ENCODE measurements at regions not wholly inside any gene's neighbourhood (a gene's known extent, or its start where the extent isn't known, plus 50 kb on each side); places are given as distances from the start of the nearest gene placed in this dataset.

- in situ Hi-C loops (cut with MboI; ENCODE audit: low sequenced_read_pairs), result no loop called here
Measured at GRCh38 chr5:53326424-53327153, 153.8 kb upstream of the FST start.

GRCh38 chr5:53327811-53328334 lies 152.6 kb upstream of the FST start:
- in situ Hi-C loops (cut with MboI; ENCODE audit: low sequenced_read_pairs), result no loop called here

- in situ Hi-C loops (cut with MboI; ENCODE audit: low sequenced_read_pairs), result no loop called here
Measured at GRCh38 chr5:53330491-53330890, 149.9 kb upstream of the FST start.

GRCh38 chr5:53331463-53331862 lies 149.0 kb upstream of the FST start:
- in situ Hi-C loops (cut with MboI; ENCODE audit: low sequenced_read_pairs), result no loop called here

GRCh38 chr5:53333160-53333559 lies 147.3 kb upstream of the FST start:
- in situ Hi-C loops (cut with MboI; ENCODE audit: low sequenced_read_pairs), result no loop called here

- in situ Hi-C loops (cut with MboI; ENCODE audit: low sequenced_read_pairs), result no loop called here
Measured at GRCh38 chr5:53334431-53334941, 145.9 kb upstream of the FST start.

GRCh38 chr5:53335115-53335514 lies 145.3 kb upstream of the FST start:
- in situ Hi-C loops (cut with MboI; ENCODE audit: low sequenced_read_pairs), result no loop called here

- in situ Hi-C loops (cut with MboI; ENCODE audit: low sequenced_read_pairs), result no loop called here
Measured at GRCh38 chr5:53337827-53338226, 142.6 kb upstream of the FST start.

GRCh38 chr5:53338971-53339370 lies 141.5 kb upstream of the FST start:
- in situ Hi-C loops (cut with MboI; ENCODE audit: low sequenced_read_pairs), result no loop called here

GRCh38 chr5:53339962-53340540 lies 140.4 kb upstream of the FST start:
- in situ Hi-C loops (cut with MboI; ENCODE audit: low sequenced_read_pairs), result no loop called here

- in situ Hi-C loops (cut with MboI; ENCODE audit: low sequenced_read_pairs), result no loop called here
Measured at GRCh38 chr5:53340956-53341750, 139.3 kb upstream of the FST start.

- in situ Hi-C loops (cut with MboI; ENCODE audit: low sequenced_read_pairs), result no loop called here
Measured at GRCh38 chr5:53342236-53342635, 138.2 kb upstream of the FST start.

GRCh38 chr5:53343187-53343586 lies 137.2 kb upstream of the FST start:
- in situ Hi-C loops (cut with MboI; ENCODE audit: low sequenced_read_pairs), result no loop called here

GRCh38 chr5:53350368-53350767 lies 130.1 kb upstream of the FST start:
- in situ Hi-C loops (cut with MboI; ENCODE audit: low sequenced_read_pairs), result no loop called here

GRCh38 chr5:53350991-53351770 lies 129.2 kb upstream of the FST start:
- in situ Hi-C loops (cut with MboI; ENCODE audit: low sequenced_read_pairs), result no loop called here

- in situ Hi-C loops (cut with MboI; ENCODE audit: low sequenced_read_pairs), result no loop called here
Measured at GRCh38 chr5:53355316-53355715, 125.1 kb upstream of the FST start.

- in situ Hi-C loops (cut with MboI; ENCODE audit: low sequenced_read_pairs), result no loop called here
Measured at GRCh38 chr5:53355931-53356330, 124.5 kb upstream of the FST start.

- in situ Hi-C loops (cut with MboI; ENCODE audit: low sequenced_read_pairs), result no loop called here
Measured at GRCh38 chr5:53357439-53357838, 123.0 kb upstream of the FST start.

GRCh38 chr5:53358794-53359193 lies 121.6 kb upstream of the FST start:
- in situ Hi-C loops (cut with MboI; ENCODE audit: low sequenced_read_pairs), result no loop called here

GRCh38 chr5:53359916-53360517 lies 120.4 kb upstream of the FST start:
- in situ Hi-C loops (cut with MboI; ENCODE audit: low sequenced_read_pairs), result no loop called here

Data from HL-60/S4 treated with retinoic acid at 250 ng/mL for 4 days and 3 days (cell line).